Loucy (cell line): ENCODE measurements at regions not wholly inside any gene's neighbourhood (a gene's known extent, or its start where the extent isn't known, plus 50 kb on each side); places are given as distances from the start of the nearest gene placed in this dataset.

Experiments used
- EZH2phosphoT487 ChIP-seq: fragments of 200-600 bp; IDR thresholded peaks from 2 replicates; pipeline ENCODE4 v1.6.1; 2018; ENCODE audit warnings: antibody characterized with exemption, mild to moderate bottlenecking, moderate library complexity, borderline replicate concordance
- TF ChIP-seq, protein P1 (sequence below): fragments of 200-600 bp; sonication (generic); conservative IDR thresholded peaks from 2 replicates; pipeline ENCODE4 v1.5.1; 2014; ENCODE audit warnings: mild to moderate bottlenecking, antibody characterized with exemption, low read length

GRCh38 chr3:145967043-145967442, 193.9 kb downstream of the PLOD2 start:
- TF ChIP-seq, protein P1, sequence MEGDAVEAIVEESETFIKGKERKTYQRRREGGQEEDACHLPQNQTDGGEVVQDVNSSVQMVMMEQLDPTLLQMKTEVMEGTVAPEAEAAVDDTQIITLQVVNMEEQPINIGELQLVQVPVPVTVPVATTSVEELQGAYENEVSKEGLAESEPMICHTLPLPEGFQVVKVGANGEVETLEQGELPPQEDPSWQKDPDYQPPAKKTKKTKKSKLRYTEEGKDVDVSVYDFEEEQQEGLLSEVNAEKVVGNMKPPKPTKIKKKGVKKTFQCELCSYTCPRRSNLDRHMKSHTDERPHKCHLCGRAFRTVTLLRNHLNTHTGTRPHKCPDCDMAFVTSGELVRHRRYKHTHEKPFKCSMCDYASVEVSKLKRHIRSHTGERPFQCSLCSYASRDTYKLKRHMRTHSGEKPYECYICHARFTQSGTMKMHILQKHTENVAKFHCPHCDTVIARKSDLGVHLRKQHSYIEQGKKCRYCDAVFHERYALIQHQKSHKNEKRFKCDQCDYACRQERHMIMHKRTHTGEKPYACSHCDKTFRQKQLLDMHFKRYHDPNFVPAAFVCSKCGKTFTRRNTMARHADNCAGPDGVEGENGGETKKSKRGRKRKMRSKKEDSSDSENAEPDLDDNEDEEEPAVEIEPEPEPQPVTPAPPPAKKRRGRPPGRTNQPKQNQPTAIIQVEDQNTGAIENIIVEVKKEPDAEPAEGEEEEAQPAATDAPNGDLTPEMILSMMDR: no peak
- TF ChIP-seq EZH2phosphoT487: no peak
